H1 (cell line): ENCODE measurements at regions not wholly inside any gene's neighbourhood (a gene's known extent, or its start where the extent isn't known, plus 50 kb on each side); places are given as distances from the start of the nearest gene placed in this dataset.

Source experiments
- CTCF ChIA-PET: fragments of 300-600 bp; sonication (Branson Sonifier 250); formaldehyde crosslinking; loops from one replicate; lab custom pipeline; 2021; ENCODE audit not compliant: partially characterized antibody; lab: Charles Lee
- POLR2A ChIA-PET: fragments of 300-600 bp; sonication (Branson Sonifier 250); formaldehyde crosslinking; loops from one replicate; lab custom pipeline; 2021; ENCODE audit warnings: inconsistent platforms; ENCODE audit not compliant: partially characterized antibody; lab: Charles Lee
- DNase-seq, 2 experiments: peaks; one replicate each; pipeline versions ENCODE4 v3.0.0 to v3.0.0-alpha.2; 2010 to 2022; ENCODE audit warnings: low spot score in 2 of 2, low read depth in 1 of 2, mixed read lengths in 1 of 2
- FAIRE-seq: peaks from 2 replicates; lab custom pipeline; 2011; peaks lifted over from hg19 to GRCh38; lab: Jason Lieb, UNC
- H2AFZ ChIP-seq: 2 replicates; pipeline ENCODE4 v1.8.1; 2012; ENCODE audit warnings: low read length, inconsistent platforms
- H2AK5ac ChIP-seq: 2 replicates; pipeline ENCODE4 v1.6.1; 2013; ENCODE audit warnings: low read depth, low read length
- H2BK120ac ChIP-seq: replicated peaks from 2 replicates; pipeline ENCODE3; 2013; ENCODE audit warnings: low read depth, low read length, inconsistent platforms
- H2BK12ac ChIP-seq: 2 replicates; pipeline ENCODE4 v1.6.1; 2013; ENCODE audit warnings: low read depth, low read length
- H2BK15ac ChIP-seq: 2 replicates; pipeline ENCODE4 v1.6.1; 2013; ENCODE audit warnings: low read length
- H2BK20ac ChIP-seq: 2 replicates; pipeline ENCODE4 v1.6.1; 2013; ENCODE audit warnings: low read length
- H2BK5ac ChIP-seq: 2 replicates; pipeline ENCODE4 v1.6.1; 2013; ENCODE audit warnings: low read depth, low read length
- H3K14ac ChIP-seq: 2 replicates; pipeline ENCODE4 v1.6.1; 2013; ENCODE audit warnings: inconsistent platforms; ENCODE audit not compliant: insufficient read length
- H3K18ac ChIP-seq: 2 replicates; pipeline ENCODE4 v1.6.1; 2013; ENCODE audit warnings: low read length; ENCODE audit errors: extremely low read depth
- H3K23ac ChIP-seq: 2 replicates; pipeline ENCODE4 v1.6.1; 2013; ENCODE audit warnings: inconsistent platforms; ENCODE audit not compliant: insufficient read length
- H3K23me2 ChIP-seq: 2 replicates; pipeline ENCODE4 v1.6.1; 2013; ENCODE audit warnings: low read depth, low read length
- H3K27ac ChIP-seq: 2 replicates; pipeline ENCODE4 v1.6.1; 2011; ENCODE audit warnings: low read depth, low read length, inconsistent platforms
- H3K27me3 ChIP-seq, 4 experiments: replicated peaks in 1 of 4; 1 replicate in 1 of 4; 2 replicates in 3 of 4; pipeline versions ENCODE4 v1.6.1 to v1.8.1; 2011 to 2013; ENCODE audit warnings: low read length in 3 of 4, mild to moderate bottlenecking in 3 of 4, inconsistent platforms in 2 of 4, mixed read lengths in 2 of 4, moderate library complexity in 1 of 4; ENCODE audit not compliant: control insufficient read depth in 3 of 4, insufficient read depth in 3 of 4; ENCODE audit errors: extremely low read depth in 1 of 4
- H3K36me3 ChIP-seq, 4 experiments: 2 replicates each; pipeline versions ENCODE4 v1.6.1 to v1.8.1; 2011 to 2013; ENCODE audit warnings: mild to moderate bottlenecking in 4 of 4, low read length in 3 of 4, moderate library complexity in 2 of 4, control low read depth in 1 of 4, inconsistent platforms in 1 of 4; ENCODE audit not compliant: insufficient read depth in 4 of 4, control insufficient read depth in 2 of 4
- H3K4ac ChIP-seq: replicated peaks from 2 replicates; pipeline ENCODE3; 2013; ENCODE audit warnings: low read length, low read depth, mixed read lengths, inconsistent platforms; ENCODE audit not compliant: insufficient read length
- H3K4me1 ChIP-seq, 4 experiments: replicated peaks in 1 of 4; 1 replicate in 1 of 4; 2 replicates in 3 of 4; pipeline versions ENCODE4 v1.6.1 to v1.8.1; 2011 to 2013; ENCODE audit warnings: low read length in 3 of 4, inconsistent platforms in 2 of 4, mixed read lengths in 1 of 4; ENCODE audit not compliant: insufficient read depth in 4 of 4, control insufficient read depth in 3 of 4
- H3K4me2 ChIP-seq, 2 experiments: 2 replicates each; pipeline versions ENCODE4 v1.6.1 to v1.8.1; 2011 to 2013; ENCODE audit warnings: low read depth in 2 of 2, low read length in 2 of 2, control low read depth in 1 of 2, inconsistent platforms in 1 of 2, mild to moderate bottlenecking in 1 of 2; ENCODE audit not compliant: insufficient read depth in 1 of 2
- H3K4me3 ChIP-seq, 4 experiments: fragments of 200-600, 300-600 bp in 1 of 4; sonication (generic), shearing (Covaris generic), sonication (Bioruptor Twin) in 1 of 4; 2 replicates each; pipeline versions ENCODE4 v1.5.1 to v1.8.1; 2011 to 2016; ENCODE audit warnings: low read length in 4 of 4, low read depth in 3 of 4, control low read depth in 2 of 4, inconsistent platforms in 2 of 4, mild to moderate bottlenecking in 2 of 4, mixed read lengths in 1 of 4, moderate library complexity in 1 of 4; ENCODE audit not compliant: insufficient read depth in 2 of 4; ENCODE audit errors: extremely low read depth in 1 of 4
- H3K56ac ChIP-seq: replicated peaks from 2 replicates; pipeline ENCODE3; 2013; ENCODE audit warnings: low read depth, mild to moderate bottlenecking, mixed read lengths, low read length, inconsistent platforms; ENCODE audit not compliant: insufficient read length
- H3K79me1 ChIP-seq: 2 replicates; pipeline ENCODE4 v1.6.1; 2013; ENCODE audit warnings: low read depth, low read length, control low read depth
- H3K79me2 ChIP-seq, 2 experiments: 2 replicates each; pipeline versions ENCODE4 v1.6.1 to v1.8.1; 2012 to 2013; ENCODE audit warnings: low read length in 2 of 2, mild to moderate bottlenecking in 2 of 2, inconsistent platforms in 1 of 2; ENCODE audit not compliant: insufficient read depth in 2 of 2, control insufficient read depth in 1 of 2
- H3K9ac ChIP-seq, 4 experiments: replicated peaks in 1 of 4; 1 replicate in 1 of 4; 2 replicates in 3 of 4; pipeline versions ENCODE4 v1.6.1 to v1.8.1; 2011 to 2013; ENCODE audit warnings: low read depth in 3 of 4, low read length in 3 of 4, control low read depth in 2 of 4, mild to moderate bottlenecking in 2 of 4, moderate library complexity in 2 of 4, inconsistent platforms in 1 of 4; ENCODE audit errors: extremely low read depth in 1 of 4
- H3K9me3 ChIP-seq, 2 experiments: 2 replicates each; pipeline versions ENCODE4 v1.6.1 to v1.8.1; 2012 to 2013; ENCODE audit warnings: mild to moderate bottlenecking in 2 of 2, moderate library complexity in 2 of 2, control low read depth in 1 of 2, inconsistent platforms in 1 of 2, low read depth in 1 of 2, low read length in 1 of 2, mixed read lengths in 1 of 2; ENCODE audit not compliant: insufficient read depth in 2 of 2
- H4K20me1 ChIP-seq, 2 experiments: replicated peaks in 1 of 2; 2 replicates each; pipeline versions ENCODE3 to v1.8.1; 2011 to 2013; ENCODE audit warnings: inconsistent platforms in 2 of 2, low read length in 2 of 2, mild to moderate bottlenecking in 1 of 2; ENCODE audit not compliant: insufficient read depth in 2 of 2, control insufficient read depth in 1 of 2
- H4K5ac ChIP-seq: 2 replicates; pipeline ENCODE4 v1.6.1; 2013; ENCODE audit warnings: low read length, low read depth, mixed read lengths, inconsistent platforms; ENCODE audit not compliant: insufficient read length
- H4K8ac ChIP-seq: 2 replicates; pipeline ENCODE4 v1.8.0; 2013; ENCODE audit warnings: mild to moderate bottlenecking, moderate library complexity, low read length, inconsistent platforms; ENCODE audit not compliant: insufficient read depth; ENCODE audit errors: extremely low read depth
- H4K91ac ChIP-seq: replicated peaks from 2 replicates; pipeline ENCODE3; 2013; ENCODE audit warnings: low read length, mixed read lengths, inconsistent platforms; ENCODE audit not compliant: insufficient read length
- HDAC2 ChIP-seq, 2 experiments: fragments of 300-600 bp in 1 of 2; sonication (generic) in 1 of 2; IDR thresholded peaks; 2 replicates each; pipeline ENCODE4 v1.6.1; 2011 to 2012; ENCODE audit warnings: low read depth in 2 of 2, low read length in 2 of 2, mild to moderate bottlenecking in 2 of 2, moderate library complexity in 2 of 2, borderline replicate concordance in 1 of 2, inconsistent platforms in 1 of 2
- KDM4A ChIP-seq: IDR thresholded peaks from one replicate; pipeline ENCODE4 v1.7.1; 2012; ENCODE audit warnings: low read depth, mild to moderate bottlenecking, moderate library complexity, low read length, inconsistent platforms; ENCODE audit not compliant: severe bottlenecking
- MAFK ChIP-seq: IDR thresholded peaks from 2 replicates; pipeline ENCODE4 v1.6.1; 2012; ENCODE audit warnings: low read depth, mild to moderate bottlenecking, improper control_type of control experiment, low read length
- RNF2 ChIP-seq: fragments of 200-900, 300-1000 bp; sonication (generic); IDR thresholded peaks from 2 replicates; pipeline ENCODE4 v1.7.1; 2016; ENCODE audit warnings: borderline replicate concordance, low read depth, mild to moderate bottlenecking, antibody characterized with exemption, low read length; ENCODE audit not compliant: poor library complexity, severe bottlenecking; ENCODE audit errors: missing control alignments
- SIX5 ChIP-seq: IDR thresholded peaks from 2 replicates; pipeline ENCODE4 v1.6.1; 2011; ENCODE audit warnings: mild to moderate bottlenecking, low read depth, low read length
- SP2 ChIP-seq: IDR thresholded peaks from 2 replicates; pipeline ENCODE4 v1.6.1; 2012; ENCODE audit warnings: mild to moderate bottlenecking, low read length, inconsistent platforms
- USF2 ChIP-seq: IDR thresholded peaks from 2 replicates; pipeline ENCODE4 v1.6.1; 2011; ENCODE audit warnings: low read length, improper control_type of control experiment

- no peaks in the 10 kb centered on the region for H3K4me1 ChIP-seq
- TF ChIP-seq MAFK (no peak), SIX5 (no peak), RNF2 (no peak), USF2 (no peak), SP2 (no peak), KDM4A (no peak), HDAC2 (IDR thresholded peaks at IDR 0.05; ENCODE audit: borderline replicate concordance in 1 of 2, low read depth in 2 of 2, low read length in 2 of 2) (no peak)
- H2BK12ac ChIP-seq, result no peak overlapping the region
- H2BK15ac ChIP-seq, result no peak overlapping the region
- FAIRE-seq (no peak), DNase-seq (no peak)
- no peaks in the 10 kb centered on the region for H3K27me3 ChIP-seq
- H2AFZ ChIP-seq, result no peak overlapping the region
- no peaks in the 10 kb centered on the region for H3K79me1 ChIP-seq
- H3K79me2 ChIP-seq, result no peaks in the 10 kb centered on the region
- no peak overlapping the region for H3K56ac ChIP-seq
- H3K23ac ChIP-seq, result no peak overlapping the region
- no peak overlapping the region for H3K27ac ChIP-seq
- POLR2A ChIA-PET, result no interaction called here
- H4K8ac ChIP-seq, result no peak overlapping the region
- H3K14ac ChIP-seq, result no peak overlapping the region
- no peaks in the 10 kb centered on the region for H3K36me3 ChIP-seq
- no peaks in the 10 kb centered on the region for H4K20me1 ChIP-seq
- H3K4me3 ChIP-seq, result no peak overlapping the region
- H3K23me2 ChIP-seq, result no peaks in the 10 kb centered on the region
- no peak overlapping the region for H2BK20ac ChIP-seq
- no peak overlapping the region for H2AK5ac ChIP-seq
- H2BK5ac ChIP-seq, result no peak overlapping the region
- H4K91ac ChIP-seq, result no peak overlapping the region
- CTCF ChIA-PET, result no interaction called here
- H3K9ac ChIP-seq, result no peak overlapping the region
- no peak overlapping the region for H2BK120ac ChIP-seq
- H3K4me2 ChIP-seq, result no peak overlapping the region
- H3K4ac ChIP-seq, result no peak overlapping the region
- no peaks in the 10 kb centered on the region for H3K9me3 ChIP-seq
- H4K5ac ChIP-seq, result no peak overlapping the region
- H3K18ac ChIP-seq, result no peak overlapping the region
Observed at GRCh38 chr9:108367188-108367587, 488.6 kb downstream of the ACTL7B start.
